ENCODE measurements at regions not wholly inside any gene's neighbourhood (a gene's known extent, or its start where the extent isn't known, plus 50 kb on each side); places are given as distances from the start of the nearest gene placed in this dataset.

GRCh38 chr18:29616867-29617266, 1425.7 kb downstream of the DSC3 start:
- TF ChIP-seq CTCF (conservative IDR thresholded peaks at IDR 0.05), result no peak
- TF ChIP-seq ZFX (IDR thresholded peaks at IDR 0.05), result no peak
